NT2/D1 (cell line): ENCODE measurements at regions not wholly inside any gene's neighbourhood (a gene's known extent, or its start where the extent isn't known, plus 50 kb on each side); places are given as distances from the start of the nearest gene placed in this dataset.

Source experiments
- SUZ12 ChIP-seq: IDR thresholded peaks from 2 replicates; pipeline ENCODE4 v1.6.1; 2011; ENCODE audit not compliant: insufficient read length, insufficient read depth; ENCODE audit errors: extremely low read depth
- YY1 ChIP-seq: IDR thresholded peaks from 2 replicates; pipeline ENCODE4 v1.6.1; 2011; ENCODE audit not compliant: insufficient read length, insufficient read depth
- ZNF274 ChIP-seq: IDR thresholded peaks from 2 replicates; pipeline ENCODE4 v1.6.1; 2011; ENCODE audit warnings: mild to moderate bottlenecking, low read depth, low read length

- TF ChIP-seq SUZ12 (no peak), ZNF274 (no peak), YY1 (no peak)
These were observed 349.2 kb upstream of the ADAMTSL1 start for GRCh38 chr9:18124760-18125159.
